Neural progenitor cell (in vitro differentiated cells): ENCODE measurements at regions not wholly inside any gene's neighbourhood (a gene's known extent, or its start where the extent isn't known, plus 50 kb on each side); places are given as distances from the start of the nearest gene placed in this dataset.
"Not testable (repeated sequence)": the region's sequence is repeated elsewhere in the genome, so short reads cannot be mapped to it uniquely, and the experiment has no call there.

Experiments used
- DNase-seq: peaks from one replicate; pipeline ENCODE4 v3.0.0-alpha.2; 2016; ENCODE audit warnings: low spot score
- H2AFZ ChIP-seq: fragments of 200-600 bp; sonication (generic); replicated peaks from 2 replicates; pipeline ENCODE4 v1.6.1; 2016; ENCODE audit warnings: antibody characterized with exemption
- H3F3A ChIP-seq: fragments of 200-600 bp; sonication (generic); 2 replicates; pipeline ENCODE4 v1.6.1; 2016; ENCODE audit warnings: antibody characterized with exemption, low read depth
- H3K27ac ChIP-seq: fragments of 200-600 bp; sonication (generic); 2 replicates; pipeline ENCODE4 v1.5.1; 2016; ENCODE audit warnings: mild to moderate bottlenecking
- H3K27me3 ChIP-seq: fragments of 200-600 bp; sonication (generic); 2 replicates; pipeline ENCODE4 v1.6.1; 2016; ENCODE audit warnings: mild to moderate bottlenecking, moderate library complexity
- H3K36me3 ChIP-seq: fragments of 200-600 bp; sonication (generic); 2 replicates; pipeline ENCODE4 v1.5.1; 2016
- H3K4me1 ChIP-seq: fragments of 200-600 bp; sonication (generic); 2 replicates; pipeline ENCODE4 v1.6.1; 2016; ENCODE audit warnings: mixed run types
- H3K4me2 ChIP-seq: fragments of 200-600 bp; sonication (generic); 2 replicates; pipeline ENCODE4 v1.6.1; 2016
- H3K4me3 ChIP-seq: fragments of 200-600 bp; sonication (generic); 2 replicates; pipeline ENCODE4 v1.5.1; 2016
- H3K79me2 ChIP-seq: fragments of 200-600 bp; sonication (generic); 2 replicates; pipeline ENCODE4 v1.6.1; 2016; ENCODE audit warnings: low read depth
- H3K9ac ChIP-seq: fragments of 200-600 bp; sonication (generic); 2 replicates; pipeline ENCODE4 v1.6.1; 2016
- H3K9me3 ChIP-seq: fragments of 200-600 bp; sonication (generic); 2 replicates; pipeline ENCODE4 v1.5.1; 2016; ENCODE audit warnings: low read depth
- H4K20me1 ChIP-seq: fragments of 200-600 bp; sonication (generic); 2 replicates; pipeline ENCODE4 v1.6.1; 2016; ENCODE audit warnings: low read depth
- H3K27ac Mint-ChIP-seq: 3 replicates; pipeline ENCODE4 v1.8.0; 2021; ENCODE audit warnings: mixed read lengths
- H3K27me3 Mint-ChIP-seq: 2 replicates; pipeline ENCODE4 v1.8.0; 2022; ENCODE audit warnings: low read depth, mild to moderate bottlenecking, inconsistent platforms, moderate library complexity, mixed read lengths; ENCODE audit not compliant: insufficient read depth
- H3K36me3 Mint-ChIP-seq: 3 replicates; pipeline ENCODE4 v1.8.0; 2021; ENCODE audit warnings: mixed read lengths
- H3K4me1 Mint-ChIP-seq: 3 replicates; pipeline ENCODE4 v1.8.0; 2021; ENCODE audit warnings: mixed read lengths
- H3K4me3 Mint-ChIP-seq: 3 replicates; pipeline ENCODE4 v1.8.0; 2021; ENCODE audit warnings: mild to moderate bottlenecking, moderate library complexity, mixed read lengths
- H3K9me3 Mint-ChIP-seq: 3 replicates; pipeline ENCODE4 v1.8.0; 2020; ENCODE audit warnings: mixed read lengths
- CTCF ChIP-seq: fragments of 200-600 bp; sonication (generic); IDR thresholded peaks from 2 replicates; pipeline ENCODE4 v1.5.1; 2017; ENCODE audit warnings: antibody characterized with exemption, mild to moderate bottlenecking
- EZH2 ChIP-seq: fragments of 200-600 bp; sonication (generic); IDR thresholded peaks from 2 replicates; pipeline ENCODE4 v1.6.1; 2017; ENCODE audit warnings: antibody characterized with exemption, mild to moderate bottlenecking, moderate library complexity
- EZH2phosphoT487 ChIP-seq: fragments of 200-600 bp; sonication (generic); IDR thresholded peaks from 2 replicates; pipeline ENCODE4 v1.6.1; 2017; ENCODE audit warnings: antibody characterized with exemption

DNA sequence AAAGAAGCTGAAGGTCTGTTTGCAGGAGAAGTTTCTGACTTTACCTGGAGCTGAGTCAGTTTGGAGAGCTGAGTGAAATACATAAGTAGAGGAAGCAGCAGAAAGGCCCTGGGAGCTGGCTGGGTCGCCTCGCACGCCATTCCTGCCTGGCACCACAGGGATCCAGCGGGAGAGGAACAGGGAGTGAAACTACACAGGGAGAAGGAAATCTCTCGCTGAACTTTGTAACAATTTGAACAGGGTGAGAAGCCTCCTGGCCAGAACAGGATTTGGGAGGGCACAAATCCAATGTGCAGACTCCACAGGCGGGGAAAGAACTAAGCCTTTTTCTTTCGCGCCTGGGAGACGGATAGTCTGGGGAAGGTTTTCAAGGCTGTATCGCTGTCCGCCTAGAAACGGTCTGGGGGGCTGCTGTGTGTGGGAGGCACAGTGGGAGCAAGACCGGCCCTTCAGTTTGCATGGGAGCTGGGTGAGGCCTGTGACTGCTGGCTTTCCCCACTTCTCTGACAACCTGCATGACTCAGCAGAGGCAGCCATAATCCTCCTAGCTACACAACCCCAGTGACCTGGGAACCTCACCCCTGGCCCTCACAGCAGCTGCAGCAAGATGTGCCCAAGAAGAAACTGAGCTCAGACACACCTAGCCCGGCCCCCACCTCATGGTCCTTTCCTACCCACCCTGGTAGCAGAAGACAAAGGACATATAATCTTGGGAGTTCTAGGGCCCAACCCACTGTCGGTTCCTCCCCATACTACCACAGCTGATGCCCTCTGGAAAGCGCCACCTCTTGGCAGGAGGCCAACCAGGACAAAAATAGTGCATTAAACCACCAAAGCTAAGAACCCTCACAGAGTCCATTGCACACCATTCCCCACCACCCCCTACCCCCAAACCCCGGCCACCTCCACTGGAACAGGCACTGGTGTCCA, 778.6 kb downstream of the KCNJ2 start:
- Histone ChIP-seq H3K36me3 (no peaks in the 10 kb centered on the region), H3K4me2 (no peak overlapping the region), H3K9me3 (no peaks in the 10 kb centered on the region), H3F3A (no peaks in the 10 kb centered on the region), H3K27ac (no peak overlapping the region), H3K4me1 (peaks cover 4% of the 10 kb centered on the region), H3K4me3 (no peak overlapping the region), H3K27me3 (no peaks in the 10 kb centered on the region), H3K79me2 (no peaks in the 10 kb centered on the region), H2AFZ (peak overlapping the region; percentile 26), H4K20me1 (no peaks in the 10 kb centered on the region), H3K9ac (no peak overlapping the region)
- no peaks in the 10 kb centered on the region for H3K4me1 Mint-ChIP-seq
- H3K27ac Mint-ChIP-seq: no peak overlapping the region
- no peak for TF ChIP-seq EZH2phosphoT487
- TF ChIP-seq CTCF: no peak
- no peak for TF ChIP-seq EZH2
- no peak overlapping the region for H3K4me3 Mint-ChIP-seq
- no peak for DNase-seq
- H3K36me3 Mint-ChIP-seq: peaks cover 2% of the 10 kb centered on the region
- H3K27me3 Mint-ChIP-seq: peaks cover 3% of the 10 kb centered on the region
- H3K9me3 Mint-ChIP-seq: peaks cover 22% of the 10 kb centered on the region

- not testable (repeated sequence) for H3K4me1 Mint-ChIP-seq, H3K4me1 ChIP-seq, H3F3A ChIP-seq, H3K27ac ChIP-seq, H4K20me1 ChIP-seq, H3K79me2 ChIP-seq, DNase-seq, H3K36me3 Mint-ChIP-seq, H3K4me3 ChIP-seq, H3K27me3 ChIP-seq, H3K9ac ChIP-seq, H3K36me3 ChIP-seq, H3K9me3 ChIP-seq, H3K4me2 ChIP-seq, H3K27ac Mint-ChIP-seq, H2AFZ ChIP-seq, H3K27me3 Mint-ChIP-seq, H3K4me3 Mint-ChIP-seq
- H3K9me3 Mint-ChIP-seq: peaks cover 19% of the 10 kb centered on the region
Observed at GRCh38 chr17:70953140-70953539, 783.8 kb downstream of the KCNJ2 start.

- H3K9ac ChIP-seq: no peak overlapping the region
- Mint-ChIP-seq H3K4me3 (no peak overlapping the region), H3K9me3 (peaks cover 4% of the 10 kb centered on the region), H3K4me1 (no peaks in the 10 kb centered on the region), H3K27ac (no peak overlapping the region), H3K36me3 (no peaks in the 10 kb centered on the region), H3K27me3 (peaks cover 2% of the 10 kb centered on the region)
- no peak overlapping the region for H2AFZ ChIP-seq
- no peak overlapping the region for H3K27ac ChIP-seq
- no peaks in the 10 kb centered on the region for H3K27me3 ChIP-seq
- no peak for DNase-seq
- H3F3A ChIP-seq: no peaks in the 10 kb centered on the region
- H3K4me1 ChIP-seq: no peaks in the 10 kb centered on the region
- H3K4me3 ChIP-seq: no peak overlapping the region
- H3K79me2 ChIP-seq: no peaks in the 10 kb centered on the region
- H3K9me3 ChIP-seq: no peaks in the 10 kb centered on the region
- H3K4me2 ChIP-seq: no peak overlapping the region
- TF ChIP-seq EZH2: no peak
- TF ChIP-seq CTCF: no peak
- no peak for TF ChIP-seq EZH2phosphoT487
- H4K20me1 ChIP-seq: no peaks in the 10 kb centered on the region
- no peaks in the 10 kb centered on the region for H3K36me3 ChIP-seq
Observed at GRCh38 chr17:70955441-70955840, 786.1 kb downstream of the KCNJ2 start.

- Histone ChIP-seq H3K36me3 (no peaks in the 10 kb centered on the region), H3K9me3 (no peaks in the 10 kb centered on the region), H4K20me1 (no peaks in the 10 kb centered on the region), H3K27me3 (no peaks in the 10 kb centered on the region), H3K9ac (no peak overlapping the region), H3F3A (no peaks in the 10 kb centered on the region), H3K27ac (no peak overlapping the region), H2AFZ (no peak overlapping the region), H3K4me2 (no peak overlapping the region), H3K79me2 (no peaks in the 10 kb centered on the region), H3K4me1 (no peaks in the 10 kb centered on the region), H3K4me3 (no peak overlapping the region)
- H3K36me3 Mint-ChIP-seq: no peaks in the 10 kb centered on the region
- H3K27ac Mint-ChIP-seq: no peak overlapping the region
- H3K4me3 Mint-ChIP-seq: no peak overlapping the region
- TF ChIP-seq EZH2phosphoT487 (no peak), EZH2 (no peak), CTCF (no peak)
- H3K27me3 Mint-ChIP-seq: peaks cover 2% of the 10 kb centered on the region
- H3K9me3 Mint-ChIP-seq: peaks cover 4% of the 10 kb centered on the region
- DNase-seq: no peak
- no peaks in the 10 kb centered on the region for H3K4me1 Mint-ChIP-seq
Observed at GRCh38 chr17:70956726-70957125, 787.4 kb downstream of the KCNJ2 start.
